Trophoblast cell (in vitro differentiated cells and primary cell): ENCODE measurements at regions not wholly inside any gene's neighbourhood (a gene's known extent, or its start where the extent isn't known, plus 50 kb on each side); places are given as distances from the start of the nearest gene placed in this dataset.

Experiments used
- DNase-seq, 2 donors: peaks; one replicate each; pipeline ENCODE4 v3.0.0-alpha.2; 2016
- H2AFZ ChIP-seq: 2 replicates; pipeline ENCODE4 v1.6.1; 2013; ENCODE audit warnings: low read length, moderate library complexity, mild to moderate bottlenecking; ENCODE audit not compliant: insufficient read depth, poor library complexity
- H2AK5ac ChIP-seq: 2 replicates; pipeline ENCODE4 v1.6.1; 2013; ENCODE audit warnings: mild to moderate bottlenecking, low read length
- H2BK120ac ChIP-seq: 2 replicates; pipeline ENCODE4 v1.6.1; 2013; ENCODE audit warnings: low read length, mild to moderate bottlenecking, moderate library complexity; ENCODE audit not compliant: insufficient read depth, poor library complexity
- H2BK12ac ChIP-seq: 2 replicates; pipeline ENCODE4 v1.6.1; 2013; ENCODE audit warnings: mild to moderate bottlenecking, low read length, moderate library complexity
- H2BK5ac ChIP-seq: 2 replicates; pipeline ENCODE4 v1.6.1; 2013; ENCODE audit warnings: low read length, low read depth, moderate library complexity, mild to moderate bottlenecking; ENCODE audit not compliant: poor library complexity
- H3K14ac ChIP-seq: 2 replicates; pipeline ENCODE4 v1.6.1; 2013; ENCODE audit warnings: mild to moderate bottlenecking, low read length
- H3K18ac ChIP-seq: 2 replicates; pipeline ENCODE4 v1.6.1; 2013; ENCODE audit warnings: mild to moderate bottlenecking, low read length
- H3K23ac ChIP-seq: 2 replicates; pipeline ENCODE4 v1.6.1; 2013; ENCODE audit warnings: low read length
- H3K27ac ChIP-seq: 2 replicates; pipeline ENCODE4 v1.5.1; 2013; ENCODE audit warnings: low read depth, mild to moderate bottlenecking, inconsistent platforms, low read length, moderate library complexity
- H3K27me3 ChIP-seq: 2 replicates; pipeline ENCODE4 v1.6.1; 2013; ENCODE audit warnings: inconsistent platforms, mild to moderate bottlenecking, low read length, moderate library complexity; ENCODE audit not compliant: insufficient read depth
- H3K36me3 ChIP-seq, 2 experiments: 1 replicate in 1 of 2; 2 replicates in 1 of 2; pipeline ENCODE4 v1.6.1; 2013; ENCODE audit warnings: low read length in 2 of 2, mild to moderate bottlenecking in 2 of 2, moderate library complexity in 1 of 2; ENCODE audit not compliant: insufficient read depth in 2 of 2, control insufficient read depth in 1 of 2
- H3K4ac ChIP-seq: 2 replicates; pipeline ENCODE4 v1.6.1; 2013; ENCODE audit warnings: low read depth, mild to moderate bottlenecking, low read length, moderate library complexity
- H3K4me1 ChIP-seq, 2 experiments: 1 replicate in 1 of 2; 2 replicates in 1 of 2; pipeline ENCODE4 v1.6.1; 2013; ENCODE audit warnings: low read length in 2 of 2, mild to moderate bottlenecking in 2 of 2, moderate library complexity in 1 of 2; ENCODE audit not compliant: insufficient read depth in 2 of 2, control insufficient read depth in 1 of 2
- H3K4me2 ChIP-seq: 2 replicates; pipeline ENCODE4 v1.6.1; 2013; ENCODE audit warnings: inconsistent platforms, mild to moderate bottlenecking, low read length, moderate library complexity
- H3K4me3 ChIP-seq: 2 replicates; pipeline ENCODE4 v1.5.1; 2013; ENCODE audit warnings: mild to moderate bottlenecking, low read depth, low read length, inconsistent platforms
- H3K79me1 ChIP-seq: one replicate; pipeline ENCODE4 v1.6.1; 2013; ENCODE audit warnings: low read length
- H3K79me2 ChIP-seq: 2 replicates; pipeline ENCODE4 v1.6.1; 2013; ENCODE audit warnings: low read length, mild to moderate bottlenecking; ENCODE audit not compliant: control insufficient read depth, insufficient read depth, poor library complexity
- H3K9ac ChIP-seq: 2 replicates; pipeline ENCODE4 v1.6.1; 2013; ENCODE audit warnings: mild to moderate bottlenecking, low read length
- H3K9me3 ChIP-seq: 2 replicates; pipeline ENCODE4 v1.6.1; 2013; ENCODE audit warnings: low read depth, mild to moderate bottlenecking, control low read depth, inconsistent platforms, low read length; ENCODE audit not compliant: insufficient read depth
- H4K12ac ChIP-seq: 2 replicates; pipeline ENCODE4 v1.6.1; 2013; ENCODE audit warnings: low read depth, mild to moderate bottlenecking, low read length, moderate library complexity
- H4K8ac ChIP-seq: 2 replicates; pipeline ENCODE4 v1.6.1; 2013; ENCODE audit warnings: low read depth, mild to moderate bottlenecking, low read length, moderate library complexity
- H4K91ac ChIP-seq: one replicate; pipeline ENCODE4 v1.6.1; 2013; ENCODE audit warnings: low read depth, mild to moderate bottlenecking, low read length, moderate library complexity
- WGBS: extraction: QIAGEN DNeasy Blood & Tissue Kit; methylation state at CpG from one replicate; pipeline ENCODE4 v1.1.7; 2013; ENCODE audit warnings: missing lambda C conversion rate; ENCODE audit not compliant: insufficient read length, insufficient coverage; ENCODE audit errors: extremely low coverage; 5-methylcytosine and 5-hydroxymethylcytosine counted together

GRCh38 chr7:121774563-121774962 is 98.4 kb upstream of the PTPRZ1 start:
- no peak overlapping the region for H2AK5ac ChIP-seq
- no CpG with 5 or more reads among the region's 3 CpGs for WGBS
- no peaks in the 10 kb centered on the region for H3K36me3 ChIP-seq
- H2AFZ ChIP-seq, result no peak overlapping the region
- no peak overlapping the region for H4K8ac ChIP-seq
- no peak overlapping the region for H4K91ac ChIP-seq
- H3K27me3 ChIP-seq, result no peaks in the 10 kb centered on the region
- H3K9ac ChIP-seq, result no peak overlapping the region
- no peak overlapping the region for H2BK12ac ChIP-seq
- no peak overlapping the region for H3K14ac ChIP-seq
- H3K23ac ChIP-seq, result no peak overlapping the region
- H3K27ac ChIP-seq, result no peak overlapping the region
- H3K4me1 ChIP-seq, result no peaks in the 10 kb centered on the region
- no peaks in the 10 kb centered on the region for H3K9me3 ChIP-seq
- no peak overlapping the region for H2BK5ac ChIP-seq
- H4K12ac ChIP-seq, result no peak overlapping the region
- H3K4ac ChIP-seq, result no peak overlapping the region
- H3K18ac ChIP-seq, result no peak overlapping the region
- no peak overlapping the region for H3K4me2 ChIP-seq
- no peak overlapping the region for H2BK120ac ChIP-seq
- no peaks in the 10 kb centered on the region for H3K79me1 ChIP-seq
- no peak for DNase-seq
- H3K79me2 ChIP-seq, result no peaks in the 10 kb centered on the region
- no peak overlapping the region for H3K4me3 ChIP-seq

- Histone ChIP-seq H3K4me1 (no peaks in the 10 kb centered on the region), H2AK5ac (no peak overlapping the region), H2AFZ (no peak overlapping the region), H4K91ac (no peak overlapping the region), H3K9ac (no peak overlapping the region), H3K27me3 (no peaks in the 10 kb centered on the region), H3K4me3 (no peak overlapping the region), H3K4me2 (no peak overlapping the region), H3K79me2 (no peaks in the 10 kb centered on the region), H3K9me3 (no peaks in the 10 kb centered on the region), H4K8ac (no peak overlapping the region), H3K36me3 (no peaks in the 10 kb centered on the region), H3K14ac (no peak overlapping the region), H3K18ac (no peak overlapping the region), H2BK5ac (no peak overlapping the region), H3K27ac (no peak overlapping the region), H4K12ac (no peak overlapping the region), H2BK12ac (no peak overlapping the region), H3K79me1 (no peaks in the 10 kb centered on the region), H2BK120ac (no peak overlapping the region), H3K23ac (no peak overlapping the region), H3K4ac (no peak overlapping the region)
- no peak for DNase-seq
- WGBS, result no CpG with 5 or more reads among the region's 1 CpG
Measured at GRCh38 chr7:121766676-121767075, 106.3 kb upstream of the PTPRZ1 start.

GRCh38 chr7:121761399-121761798 is 111.6 kb upstream of the PTPRZ1 start:
- no peak overlapping the region for H3K4me2 ChIP-seq
- no peak overlapping the region for H3K14ac ChIP-seq
- H4K8ac ChIP-seq, result no peak overlapping the region
- no peak overlapping the region for H2BK120ac ChIP-seq
- no peak overlapping the region for H3K4ac ChIP-seq
- H2BK5ac ChIP-seq, result no peak overlapping the region
- H2AFZ ChIP-seq, result no peak overlapping the region
- WGBS, result no CpG with 5 or more reads among the region's 1 CpG
- H4K12ac ChIP-seq, result no peak overlapping the region
- no peaks in the 10 kb centered on the region for H3K79me1 ChIP-seq
- no peak overlapping the region for H2BK12ac ChIP-seq
- DNase-seq, result no peak
- no peak overlapping the region for H2AK5ac ChIP-seq
- no peaks in the 10 kb centered on the region for H3K27me3 ChIP-seq
- no peaks in the 10 kb centered on the region for H3K36me3 ChIP-seq
- no peaks in the 10 kb centered on the region for H3K79me2 ChIP-seq
- H3K9ac ChIP-seq, result no peak overlapping the region
- H4K91ac ChIP-seq, result no peak overlapping the region
- H3K27ac ChIP-seq, result no peak overlapping the region
- H3K4me1 ChIP-seq, result no peaks in the 10 kb centered on the region
- H3K18ac ChIP-seq, result no peak overlapping the region
- H3K23ac ChIP-seq, result no peak overlapping the region
- H3K9me3 ChIP-seq, result no peaks in the 10 kb centered on the region
- H3K4me3 ChIP-seq, result no peak overlapping the region

- no CpG with 5 or more reads among the region's 6 CpGs for WGBS
- no peak overlapping the region for H3K23ac ChIP-seq
- H3K4me2 ChIP-seq, result no peak overlapping the region
- H2AK5ac ChIP-seq, result no peak overlapping the region
- no peaks in the 10 kb centered on the region for H3K9me3 ChIP-seq
- H2BK5ac ChIP-seq, result no peak overlapping the region
- no peak overlapping the region for H4K91ac ChIP-seq
- H3K36me3 ChIP-seq, result no peaks in the 10 kb centered on the region
- H3K27ac ChIP-seq, result no peak overlapping the region
- no peaks in the 10 kb centered on the region for H3K79me2 ChIP-seq
- no peak for DNase-seq
- H4K8ac ChIP-seq, result no peak overlapping the region
- no peak overlapping the region for H3K4me3 ChIP-seq
- H3K9ac ChIP-seq, result no peak overlapping the region
- no peaks in the 10 kb centered on the region for H3K4me1 ChIP-seq
- H3K14ac ChIP-seq, result no peak overlapping the region
- H4K12ac ChIP-seq, result no peak overlapping the region
- no peaks in the 10 kb centered on the region for H3K27me3 ChIP-seq
- H3K18ac ChIP-seq, result no peak overlapping the region
- H2BK120ac ChIP-seq, result no peak overlapping the region
- no peak overlapping the region for H3K4ac ChIP-seq
- H3K79me1 ChIP-seq, result no peaks in the 10 kb centered on the region
- no peak overlapping the region for H2BK12ac ChIP-seq
- H2AFZ ChIP-seq, result no peak overlapping the region
Measured at GRCh38 chr7:121755818-121756552, 117.0 kb upstream of the PTPRZ1 start.
